ENCODE measurements at regions not wholly inside any gene's neighbourhood (a gene's known extent, or its start where the extent isn't known, plus 50 kb on each side); places are given as distances from the start of the nearest gene placed in this dataset.
"Not testable (repeated sequence)": the region's sequence is repeated elsewhere in the genome, so short reads cannot be mapped to it uniquely, and the experiment has no call there.

DNA sequence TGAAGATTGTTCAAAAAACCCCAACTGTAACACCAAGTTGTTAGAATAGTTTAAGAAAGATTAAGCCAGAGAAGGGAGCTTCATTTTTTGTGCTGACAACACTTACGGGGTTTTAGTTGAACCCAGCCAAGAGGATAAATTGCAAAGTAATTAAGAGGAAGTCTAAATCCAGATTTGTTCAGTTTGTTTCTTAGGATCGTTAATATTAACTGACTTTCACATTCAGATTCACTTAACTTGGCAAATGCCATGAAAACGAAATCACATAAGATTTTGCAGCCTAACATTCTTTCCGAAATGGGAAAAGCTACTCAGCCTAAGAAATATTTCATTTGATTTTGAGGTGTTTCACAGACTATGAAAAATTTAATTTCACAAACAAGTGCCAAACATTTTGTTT lies 511.3 kb downstream of the TRIML1 start:
- no peak for DNase-seq (ENCODE audit: extremely low read depth in 1 of 2, low read depth in 1 of 2)

DNA sequence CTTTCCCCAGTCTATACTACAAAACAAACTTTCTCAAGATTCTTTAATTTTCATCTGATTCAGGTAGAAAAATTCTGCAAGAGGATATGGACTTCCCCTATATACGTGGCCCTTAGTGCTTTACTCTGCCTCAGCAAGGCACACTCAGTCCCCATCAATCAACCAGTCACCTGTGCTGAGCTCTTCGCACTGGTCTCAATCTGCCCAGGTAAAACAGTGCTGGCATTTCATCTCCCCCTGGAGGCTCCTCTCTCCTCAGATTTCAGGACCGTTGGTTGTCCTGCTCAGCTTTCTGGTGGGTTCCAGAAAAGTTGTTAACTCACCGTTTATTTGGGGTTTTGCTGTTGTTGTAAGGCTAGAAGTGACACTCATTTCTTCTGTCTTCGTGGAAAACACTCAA lies 518.1 kb downstream of the TRIML1 start:
- DNase-seq (ENCODE audit: extremely low read depth in 1 of 2, low read depth in 1 of 2) = no peak

DNA sequence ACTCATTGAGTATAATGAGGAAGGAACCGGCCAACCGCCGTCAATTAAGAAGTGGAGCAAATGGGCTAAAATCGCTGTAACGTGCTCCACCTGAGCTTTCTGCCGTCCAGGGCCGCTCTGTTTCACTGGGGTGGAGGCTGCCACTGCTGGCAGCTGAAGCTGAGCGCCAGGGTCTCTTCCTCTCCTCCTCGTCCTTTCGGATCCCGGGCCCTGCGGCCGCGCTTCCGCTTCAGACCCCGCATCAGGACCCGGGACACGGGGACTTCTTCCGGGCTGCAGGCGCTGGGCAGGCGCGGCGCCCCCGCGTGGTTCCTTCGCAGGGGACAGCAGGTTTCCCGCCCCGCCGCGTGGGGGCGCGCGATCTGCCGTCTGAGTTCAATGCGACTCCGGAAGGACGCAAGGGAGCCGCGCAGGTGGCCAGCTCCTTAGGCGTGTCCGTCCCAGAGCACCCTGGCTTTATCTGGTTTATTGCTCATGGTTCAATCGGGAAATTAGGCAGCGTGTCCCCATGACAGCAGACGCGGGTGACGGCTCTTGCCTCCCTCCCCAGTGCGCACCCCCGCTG lies 519.8 kb downstream of the TRIML1 start:
- DNase-seq (ENCODE audit: extremely low read depth in 1 of 2, low read depth in 1 of 2) = no peak

- DNase-seq (ENCODE audit: extremely low read depth in 1 of 2, low read depth in 1 of 2) = no peak
Observed at GRCh38 chr4:188660796-188661195, 521.6 kb downstream of the TRIML1 start.

DNA sequence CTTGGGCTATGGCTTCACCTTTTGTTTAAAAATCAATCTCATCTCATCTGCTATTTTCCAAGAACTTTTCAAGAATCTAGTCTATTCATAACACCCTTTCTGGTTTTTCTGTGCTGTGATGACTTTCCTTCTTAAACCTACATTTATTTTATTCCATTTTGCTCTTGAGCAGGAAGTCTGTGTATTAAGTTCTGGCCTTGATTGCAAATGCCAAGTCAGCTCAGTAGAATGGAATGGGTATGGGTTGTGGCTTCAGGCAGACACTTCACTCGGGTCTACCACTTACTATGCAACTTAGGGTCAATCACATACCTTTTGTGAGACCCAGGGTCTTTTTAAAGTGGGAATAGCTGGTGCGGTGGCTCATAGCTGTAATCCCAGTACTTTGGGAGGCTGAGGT lies 522.3 kb downstream of the TRIML1 start:
- DNase-seq (ENCODE audit: extremely low read depth in 1 of 2, low read depth in 1 of 2) = no peak

- no peak for DNase-seq (ENCODE audit: extremely low read depth in 1 of 2, low read depth in 1 of 2)
Observed at GRCh38 chr4:188663369-188663768, 524.1 kb downstream of the TRIML1 start.

DNA sequence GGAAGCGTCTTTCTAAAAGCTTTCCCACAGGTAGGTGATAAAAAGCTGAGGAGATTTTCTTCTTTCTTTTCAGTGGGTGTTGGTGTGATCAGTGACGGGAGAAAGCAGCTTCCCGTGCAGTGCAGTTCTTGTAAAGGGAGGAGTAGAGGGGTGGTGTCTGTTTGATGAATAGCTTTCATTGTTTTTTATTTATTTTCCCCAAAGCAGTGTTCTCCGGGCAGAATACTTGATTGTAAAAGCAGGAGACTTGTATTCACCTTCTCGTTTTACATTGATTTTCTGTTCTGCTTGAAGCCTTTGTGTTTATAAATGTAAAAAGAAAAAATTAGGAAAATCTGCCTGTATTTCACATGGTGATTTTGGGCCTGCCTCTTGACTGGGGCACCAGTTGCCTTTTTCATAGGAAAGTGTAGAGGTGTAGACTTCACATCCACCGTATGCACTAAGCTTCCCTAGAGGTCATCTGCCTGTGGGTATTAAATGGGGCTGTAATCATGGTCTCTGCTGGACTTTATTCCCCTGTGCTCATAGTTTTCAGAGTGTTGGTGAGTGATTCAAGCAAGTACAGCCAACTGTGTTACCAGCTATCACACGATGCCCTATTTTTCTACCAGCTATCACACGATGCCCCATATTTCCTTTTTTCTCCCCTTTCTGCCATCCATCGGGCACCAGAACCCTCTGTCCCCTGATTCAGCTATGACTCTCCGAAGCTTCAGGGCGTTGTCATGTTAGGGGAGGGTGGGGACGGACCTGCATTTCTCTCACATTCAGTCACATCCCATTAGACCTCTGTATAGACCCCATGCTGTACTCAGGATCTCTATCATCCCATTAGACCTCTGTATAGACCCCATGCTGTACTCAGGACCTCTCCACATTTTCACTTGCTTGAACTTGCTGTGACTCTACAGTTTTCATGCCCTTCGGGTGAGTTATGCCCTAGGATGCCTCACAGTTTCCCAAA lies 526.5 kb downstream of the TRIML1 start:
- no peak for DNase-seq (ENCODE audit: extremely low read depth in 1 of 2, low read depth in 1 of 2)

DNA sequence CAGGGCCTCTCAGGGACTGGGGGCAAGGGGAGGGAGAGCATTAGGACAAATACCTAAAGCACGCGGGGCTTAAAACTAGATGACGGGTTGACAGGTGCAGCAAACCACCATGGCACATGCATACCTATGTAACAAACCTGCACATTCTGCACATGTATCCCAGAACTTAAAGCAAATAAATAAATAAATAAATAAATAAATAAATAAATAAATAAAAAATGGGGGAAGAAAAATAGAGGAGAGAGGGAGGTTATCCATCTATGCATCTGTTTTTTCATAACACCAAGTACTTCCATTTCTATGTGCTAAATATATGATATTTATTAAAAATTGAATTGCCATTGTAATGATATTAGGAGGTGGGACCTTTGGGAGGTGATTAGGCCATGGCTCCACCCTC lies 539.5 kb downstream of the TRIML1 start:
- DNase-seq (ENCODE audit: extremely low read depth in 1 of 2, low read depth in 1 of 2) = not testable (repeated sequence)

DNA sequence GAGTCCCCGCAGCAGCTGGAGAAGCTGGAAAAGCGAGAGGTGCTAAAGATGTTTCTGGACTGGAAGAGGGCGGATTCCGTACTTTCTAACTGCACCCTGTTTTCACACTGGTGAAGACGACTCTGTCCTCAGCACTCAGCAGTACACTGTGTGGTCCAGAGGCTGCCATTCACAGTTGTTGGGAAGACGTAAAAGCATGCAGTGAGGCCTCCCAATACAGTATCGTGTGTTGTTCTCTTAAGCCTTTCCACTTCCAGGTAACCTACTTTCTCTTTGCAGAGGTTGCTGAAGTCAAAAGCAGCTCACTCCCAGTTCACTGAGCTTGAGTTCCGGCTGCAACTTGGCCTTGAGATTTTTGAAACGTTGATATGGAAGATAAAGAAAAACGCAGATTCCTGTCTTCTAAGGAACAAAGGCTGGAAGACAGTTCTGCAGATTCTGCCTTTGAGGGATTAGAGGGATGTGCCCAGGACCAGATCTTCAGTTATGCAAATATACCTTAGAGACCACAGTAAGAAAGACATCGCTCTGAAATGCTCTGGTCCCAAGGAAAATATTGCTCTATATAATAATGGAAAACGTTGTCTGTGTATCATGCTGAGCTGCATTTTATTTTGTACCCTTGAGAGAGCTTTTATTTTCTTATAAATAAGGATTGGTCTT lies 540.9 kb downstream of the TRIML1 start:
- no peak for DNase-seq (ENCODE audit: extremely low read depth in 1 of 2, low read depth in 1 of 2)

- no peak for DNase-seq (ENCODE audit: extremely low read depth in 1 of 2, low read depth in 1 of 2)
Observed at GRCh38 chr4:188680667-188681063, 541.4 kb downstream of the TRIML1 start.

DNA sequence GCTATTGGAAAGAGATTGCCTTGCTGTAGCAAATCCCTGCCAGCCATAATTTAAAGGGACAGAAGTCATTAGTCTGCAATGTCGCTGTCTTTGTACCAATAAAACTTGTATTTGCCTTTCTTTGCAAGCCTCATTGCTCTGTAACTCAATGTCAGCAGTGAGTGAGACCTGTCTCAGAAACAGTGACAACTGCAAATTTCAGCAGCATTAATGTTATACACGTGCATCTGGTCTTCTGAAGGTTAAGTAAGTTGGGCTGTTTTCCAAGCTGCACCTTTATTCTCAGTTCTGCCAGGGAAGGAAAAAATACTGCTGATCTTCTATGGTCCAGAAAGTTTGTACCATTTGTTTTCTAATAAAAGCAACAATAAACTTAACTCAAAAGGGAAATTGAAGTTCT lies 543.1 kb downstream of the TRIML1 start:
- DNase-seq (ENCODE audit: extremely low read depth in 1 of 2, low read depth in 1 of 2) = no peak

DNA sequence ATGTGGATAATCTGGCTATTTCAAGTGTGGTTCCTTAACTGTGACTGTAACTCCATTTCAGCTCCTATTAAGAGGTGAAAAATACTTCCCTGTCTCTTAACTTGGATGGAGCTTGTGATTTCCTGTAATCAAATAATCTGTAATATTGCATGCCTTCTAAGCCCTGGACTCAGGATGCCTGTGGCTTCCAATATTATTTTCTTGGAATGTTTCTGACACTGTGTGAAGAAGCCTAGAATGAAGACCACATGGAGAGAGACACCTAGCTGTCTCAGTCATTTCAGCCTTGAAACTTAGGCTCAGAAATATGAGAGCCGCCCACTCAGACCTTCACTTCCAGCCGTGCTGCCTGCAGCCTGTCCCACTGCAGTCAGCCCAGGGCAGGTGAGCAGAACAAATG lies 544.3 kb downstream of the TRIML1 start:
- DNase-seq (ENCODE audit: extremely low read depth in 1 of 2, low read depth in 1 of 2) = no peak

- DNase-seq (ENCODE audit: extremely low read depth in 1 of 2, low read depth in 1 of 2) = no peak
Observed at GRCh38 chr4:188688956-188689355, 549.7 kb downstream of the TRIML1 start.

GRCh38 chr4:188691811-188692210 lies 552.6 kb downstream of the TRIML1 start:
- DNase-seq (ENCODE audit: extremely low read depth in 1 of 2, low read depth in 1 of 2) = no peak

GRCh38 chr4:188695261-188695660 lies 556.0 kb downstream of the TRIML1 start:
- no peak for DNase-seq (ENCODE audit: extremely low read depth in 1 of 2, low read depth in 1 of 2)

GRCh38 chr4:188697243-188697642 lies 558.0 kb downstream of the TRIML1 start:
- no peak for DNase-seq (ENCODE audit: extremely low read depth in 1 of 2, low read depth in 1 of 2)

- DNase-seq (ENCODE audit: extremely low read depth in 1 of 2, low read depth in 1 of 2) = no peak
Observed at GRCh38 chr4:188701952-188702351, 562.7 kb downstream of the TRIML1 start.

DNA sequence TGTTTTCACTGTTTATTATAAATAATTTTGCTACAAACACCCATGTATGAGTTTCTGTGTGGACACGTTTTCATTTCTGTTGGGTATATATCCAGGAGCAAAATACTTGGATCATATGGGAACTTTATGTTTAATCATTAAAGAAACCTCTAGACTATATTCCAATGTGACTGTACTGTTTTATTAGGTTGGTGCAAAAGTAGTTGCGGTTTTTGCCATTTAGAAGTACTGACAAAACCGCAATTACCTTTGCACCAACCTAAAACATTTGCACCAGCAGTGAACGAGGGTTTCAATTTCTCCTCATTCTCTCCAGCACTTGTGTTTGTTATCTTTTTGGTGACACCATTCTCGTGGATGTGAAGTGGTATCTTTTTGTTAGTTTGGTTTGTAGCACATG lies 565.0 kb downstream of the TRIML1 start:
- no peak for DNase-seq (ENCODE audit: extremely low read depth in 1 of 2, low read depth in 1 of 2)

DNA sequence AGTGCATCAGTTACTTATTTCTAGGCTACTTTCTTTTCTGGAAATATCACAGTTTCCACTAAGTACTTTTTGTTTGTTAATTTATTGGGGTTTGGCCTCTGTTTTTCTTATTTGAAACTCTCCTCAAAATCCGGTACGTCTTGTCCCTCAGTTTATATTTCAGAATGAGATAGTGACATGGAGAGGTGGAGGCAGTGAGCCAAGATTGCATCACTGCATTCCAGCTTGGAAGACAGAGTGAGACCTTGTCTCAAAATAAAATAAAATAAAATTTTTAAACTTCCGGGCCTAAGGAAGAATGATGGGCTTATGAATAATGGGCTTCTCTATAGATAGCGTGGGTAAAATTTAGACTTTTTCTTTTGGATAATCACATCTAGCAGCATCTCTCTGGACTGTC lies 567.8 kb downstream of the TRIML1 start:
- no peak for DNase-seq (ENCODE audit: extremely low read depth in 1 of 2, low read depth in 1 of 2)

- DNase-seq (ENCODE audit: extremely low read depth in 1 of 2, low read depth in 1 of 2) = no peak
Observed at GRCh38 chr4:188714501-188714900, 575.3 kb downstream of the TRIML1 start.

GRCh38 chr4:188714907-188715306 lies 575.7 kb downstream of the TRIML1 start:
- DNase-seq (ENCODE audit: extremely low read depth in 1 of 2, low read depth in 1 of 2) = no peak

- no peak for DNase-seq (ENCODE audit: extremely low read depth in 1 of 2, low read depth in 1 of 2)
Observed at GRCh38 chr4:188717661-188718060, 578.4 kb downstream of the TRIML1 start.
